NCI-H524 (cell line): ENCODE measurements at regions not wholly inside any gene's neighbourhood (a gene's known extent, or its start where the extent isn't known, plus 50 kb on each side); places are given as distances from the start of the nearest gene placed in this dataset.
A peak's percentile ranks its signal among the peaks of the same experiment; 100 is the strongest.
"Not testable (repeated sequence)": the region's sequence is repeated elsewhere in the genome, so short reads cannot be mapped to it uniquely, and the experiment has no call there.

Experiments
- DNase-seq, 2 experiments: peaks; one replicate each; lab custom pipeline; 2025; lab: John Stamatoyannopoulos, UW

- no peak for DNase-seq
Measured at GRCh38 chrX:12052109-12052508, 86.2 kb upstream of the FRMPD4 start.

- no peak for DNase-seq
Measured at GRCh38 chrX:12058087-12058486, 80.2 kb upstream of the FRMPD4 start.

DNA sequence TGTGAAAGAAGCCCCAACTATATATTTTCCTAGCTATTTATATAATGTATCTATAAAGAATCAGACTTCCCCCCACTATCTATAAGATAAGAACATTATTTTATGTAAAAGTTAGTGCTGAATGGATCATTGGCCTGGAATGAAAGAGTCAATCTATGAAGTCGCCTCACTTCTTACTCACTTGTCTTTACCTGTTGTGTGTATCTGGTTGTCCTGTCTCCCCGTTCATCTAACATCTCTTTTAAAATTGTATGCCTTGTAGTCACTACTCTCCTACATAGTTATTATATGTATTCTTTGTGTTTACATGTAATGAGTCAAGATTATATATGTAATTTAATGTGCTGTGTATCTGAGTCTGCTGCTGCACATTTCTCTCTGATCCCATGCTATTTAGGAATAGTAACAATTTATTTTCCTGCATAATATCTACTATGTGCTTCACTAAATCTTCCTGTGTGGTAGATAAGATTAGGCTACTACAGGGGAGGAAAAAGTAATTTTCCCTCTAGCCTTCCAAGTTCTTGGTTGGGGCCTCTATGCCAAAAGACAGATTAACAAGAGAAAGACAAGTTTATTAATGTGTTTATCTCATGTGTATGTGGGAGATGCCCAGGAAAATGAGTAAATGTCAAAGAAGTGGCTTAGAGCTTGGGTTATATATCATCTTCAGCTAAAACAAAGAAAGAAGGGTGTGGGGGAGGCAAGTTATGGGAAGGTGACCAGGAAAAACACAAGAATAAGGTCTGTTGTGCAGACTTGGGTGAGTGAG, 77.6 kb upstream of the FRMPD4 start:
- DNase-seq, result no peak

GRCh38 chrX:12065251-12065650, 73.0 kb upstream of the FRMPD4 start:
- no peak for DNase-seq

GRCh38 chrX:12076046-12076445, 62.2 kb upstream of the FRMPD4 start:
- no peak for DNase-seq

DNA sequence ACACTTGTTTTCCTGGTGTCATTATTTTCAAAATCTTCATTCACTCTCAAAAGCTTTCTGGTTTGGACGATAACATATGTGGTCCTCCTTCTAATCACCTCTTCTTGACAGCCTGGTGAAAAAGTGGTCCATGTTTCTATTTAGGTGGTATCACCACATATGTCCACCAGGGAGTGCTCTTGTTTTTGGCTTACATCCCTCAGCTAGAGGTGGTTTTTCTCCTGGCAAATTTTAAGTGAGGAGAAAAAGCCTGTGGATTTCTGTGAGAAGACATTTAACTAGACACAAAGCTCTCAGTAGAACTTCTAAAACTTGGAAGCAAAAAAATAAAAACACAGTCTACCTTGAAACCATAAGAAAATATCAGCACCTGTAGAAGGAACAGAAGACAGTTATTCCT, 58.0 kb upstream of the FRMPD4 start:
- peak; percentile 30 to 75 for DNase-seq

DNA sequence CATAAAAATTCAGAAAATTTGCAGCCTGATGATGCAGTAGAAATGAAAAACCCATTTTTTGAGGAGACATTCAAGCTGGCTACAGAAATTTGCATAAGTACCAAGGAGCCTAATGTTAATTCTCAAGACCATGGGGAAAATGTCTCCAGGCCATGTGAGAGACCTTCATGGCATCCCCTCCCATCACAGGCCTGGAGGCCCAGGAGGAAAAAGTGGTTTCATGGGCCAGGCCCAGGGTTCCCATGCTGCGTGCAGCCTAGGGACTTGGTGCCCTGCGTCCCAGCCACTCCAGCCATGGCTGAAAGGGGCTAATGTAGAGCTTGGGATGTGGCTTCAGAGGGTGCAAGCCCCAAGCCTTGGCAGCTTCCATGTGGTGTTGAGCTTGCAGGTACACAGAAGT, 55.3 kb upstream of the FRMPD4 start:
- DNase-seq, result not testable (repeated sequence)
